GM21515 (cell line): ENCODE measurements at regions not wholly inside any gene's neighbourhood (a gene's known extent, or its start where the extent isn't known, plus 50 kb on each side); places are given as distances from the start of the nearest gene placed in this dataset.
"Not testable (repeated sequence)": the region's sequence is repeated elsewhere in the genome, so short reads cannot be mapped to it uniquely, and the experiment has no call there.

Source experiments
- ATAC-seq: cut with Tn5 transposase; IDR thresholded peaks from one replicate; pipeline ENCODE4 v1.9.1; 2021; ENCODE audit not compliant: unreplicated experiment

DNA sequence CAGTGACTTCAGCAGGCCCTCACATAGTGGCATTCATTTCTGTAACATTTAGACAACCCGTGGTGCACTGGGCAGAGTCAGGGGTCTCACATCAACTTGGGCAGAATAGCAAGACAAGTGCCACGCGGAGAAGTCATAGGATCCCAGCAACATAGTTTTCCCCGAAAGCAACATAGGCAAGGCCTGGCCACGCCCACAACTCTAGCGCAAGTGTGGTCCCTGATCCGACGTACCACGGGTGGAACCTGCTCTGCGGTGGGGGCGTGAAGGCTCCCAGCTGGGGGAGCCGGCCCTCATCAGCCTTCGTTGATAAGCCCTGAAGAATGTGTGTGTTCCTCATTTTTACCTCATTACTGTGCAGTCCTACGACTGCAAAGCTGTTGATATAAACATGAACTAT, 261.2 kb downstream of the EIPR1 start:
- ATAC-seq: no peak

DNA sequence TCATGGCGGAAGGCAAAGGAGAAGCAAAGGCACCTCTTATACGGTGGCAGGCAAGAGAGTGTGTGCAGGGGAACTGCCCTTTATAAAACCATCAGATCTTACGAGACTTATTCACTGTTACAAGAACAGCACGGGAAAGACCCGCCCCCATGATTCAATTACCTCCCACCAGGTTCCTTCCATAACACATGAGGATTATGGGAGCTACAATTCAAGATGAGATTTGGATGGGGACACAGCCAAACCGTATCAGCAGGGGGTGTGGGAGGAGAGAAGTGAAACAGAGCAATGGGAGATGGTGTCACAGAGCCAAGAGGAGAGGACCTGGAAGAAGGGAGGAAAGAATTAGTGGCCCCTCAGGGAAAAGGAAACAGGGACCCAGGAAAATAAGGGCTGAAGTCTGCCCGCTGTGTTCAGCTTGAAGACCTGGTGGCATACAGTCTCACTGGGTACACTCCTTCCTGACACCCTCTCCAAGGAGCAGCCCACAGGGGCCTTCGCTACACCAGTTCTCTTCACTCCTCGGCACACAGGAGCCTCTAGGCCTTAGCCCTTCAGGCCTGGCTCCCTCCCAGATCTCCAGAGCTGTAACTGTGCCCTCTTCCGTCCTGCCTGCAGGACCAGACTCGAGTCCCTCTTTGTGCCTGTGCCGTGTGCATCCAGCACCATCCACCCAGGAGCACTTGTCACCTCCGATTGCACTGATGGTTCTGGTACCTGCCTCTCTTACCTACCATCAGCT, 262.1 kb downstream of the EIPR1 start:
- ATAC-seq: no peak

DNA sequence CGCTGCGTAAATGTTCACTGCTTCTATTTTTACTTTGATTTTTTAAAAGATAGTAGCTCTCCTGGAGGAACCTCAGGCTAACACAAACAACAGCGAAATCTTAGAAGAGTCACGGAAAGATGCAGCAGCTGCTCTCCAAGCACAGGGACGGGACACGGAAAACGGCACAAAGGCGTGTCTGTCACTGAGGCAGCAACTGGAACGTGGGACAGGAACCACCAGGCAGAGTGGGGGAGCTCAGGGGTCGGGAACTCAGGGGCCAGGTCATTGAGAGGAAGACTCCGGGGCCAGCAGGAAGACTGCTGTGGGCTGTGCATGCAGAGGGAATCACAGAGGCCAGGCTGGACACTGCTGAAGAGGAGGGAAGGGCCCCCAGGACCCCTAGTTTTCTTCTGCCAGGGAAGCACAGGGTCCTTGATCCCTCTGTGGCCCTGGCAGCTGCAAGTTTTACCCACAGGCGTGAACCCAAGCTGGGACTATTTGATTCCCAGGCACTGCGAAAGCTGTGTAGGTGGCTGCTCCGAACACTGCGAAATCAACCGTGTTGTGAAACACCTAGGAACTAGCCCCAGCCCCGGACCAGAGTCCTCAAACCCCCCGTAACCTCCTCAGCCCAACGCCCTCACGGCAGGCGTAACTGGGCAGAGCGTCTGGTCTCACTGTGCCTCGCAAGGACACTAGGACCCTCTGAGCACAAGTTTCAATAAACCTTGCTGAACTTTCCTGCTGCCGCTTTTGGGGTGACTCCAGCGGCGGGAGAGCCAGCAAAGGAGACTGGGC, 263.0 kb downstream of the EIPR1 start:
- no peak for ATAC-seq

DNA sequence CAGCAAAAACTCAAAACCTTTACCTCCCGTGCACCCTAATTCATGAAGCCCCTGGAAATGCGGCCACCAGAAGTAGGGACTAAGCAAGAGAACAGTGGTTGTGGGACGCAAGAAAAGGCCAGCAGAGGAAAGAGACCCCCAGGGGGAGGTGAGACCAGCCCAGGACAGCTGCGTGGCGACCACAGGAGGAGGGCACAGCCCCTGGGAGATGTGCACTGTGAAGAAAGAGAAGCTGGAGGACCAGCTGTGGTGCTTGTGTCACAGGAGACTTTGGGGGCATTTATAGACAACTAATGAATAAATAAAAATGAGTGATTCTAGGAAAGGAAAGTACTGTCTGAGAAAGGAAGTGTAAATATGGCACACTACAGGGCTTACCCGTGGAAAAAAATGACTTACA, 263.8 kb downstream of the EIPR1 start:
- ATAC-seq: no peak

DNA sequence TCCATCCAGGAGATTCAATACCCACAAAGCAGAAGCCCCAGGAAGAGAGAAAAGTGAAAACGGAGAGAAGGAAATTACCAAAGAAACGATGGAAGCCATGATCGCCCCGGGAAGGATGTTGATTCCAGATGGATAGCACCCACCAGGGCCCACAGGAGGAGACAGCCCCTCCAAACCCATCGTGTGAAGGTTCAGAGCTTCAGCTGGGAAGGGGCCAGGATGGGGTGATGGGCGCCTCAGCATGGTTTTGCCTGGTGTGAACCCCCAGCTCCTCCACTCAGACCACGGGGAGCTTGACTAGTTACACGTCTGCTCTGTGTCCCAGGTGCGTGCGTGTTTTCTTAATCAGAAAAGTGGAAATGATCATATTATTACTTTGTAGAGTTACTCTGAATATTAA, 264.5 kb downstream of the EIPR1 start:
- no peak for ATAC-seq

DNA sequence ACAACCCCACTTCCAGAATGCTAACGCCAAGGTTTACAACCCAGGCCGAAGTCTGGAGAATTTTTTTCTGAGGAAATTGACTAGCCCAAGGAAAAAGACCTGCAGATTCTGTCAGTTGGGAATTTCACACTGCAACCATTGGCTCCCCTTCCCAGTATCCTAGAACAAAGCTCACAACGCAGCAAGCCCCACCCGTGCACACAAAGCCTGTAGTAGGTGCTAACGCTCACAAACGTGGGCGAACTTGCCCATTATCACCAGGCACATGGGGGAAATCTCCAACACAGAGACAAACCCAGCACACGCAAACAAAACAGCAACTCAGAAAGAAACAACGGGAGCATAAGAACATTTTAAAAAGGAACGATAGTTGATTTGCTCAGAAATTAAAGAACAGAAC, 265.1 kb downstream of the EIPR1 start:
- no peak for ATAC-seq

DNA sequence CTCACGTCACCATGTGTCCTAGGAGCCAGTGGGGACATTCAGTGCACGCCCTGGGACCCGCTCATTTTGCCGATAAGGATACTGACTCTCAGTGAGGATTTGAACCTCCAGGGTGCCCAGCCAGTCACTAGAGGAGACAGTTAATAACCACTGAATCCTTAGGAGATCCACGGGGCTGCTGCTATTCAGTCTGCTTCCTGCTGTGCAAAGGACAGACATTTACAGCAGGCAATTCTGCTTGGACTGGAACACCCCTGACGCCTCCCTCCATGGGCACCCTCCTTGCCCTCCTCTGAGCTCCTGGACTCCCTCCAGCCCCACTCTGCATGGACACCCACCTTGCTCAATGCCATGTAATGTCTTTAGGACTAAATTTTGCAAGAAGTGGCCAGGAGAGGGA, 265.5 kb downstream of the EIPR1 start:
- no peak for ATAC-seq

DNA sequence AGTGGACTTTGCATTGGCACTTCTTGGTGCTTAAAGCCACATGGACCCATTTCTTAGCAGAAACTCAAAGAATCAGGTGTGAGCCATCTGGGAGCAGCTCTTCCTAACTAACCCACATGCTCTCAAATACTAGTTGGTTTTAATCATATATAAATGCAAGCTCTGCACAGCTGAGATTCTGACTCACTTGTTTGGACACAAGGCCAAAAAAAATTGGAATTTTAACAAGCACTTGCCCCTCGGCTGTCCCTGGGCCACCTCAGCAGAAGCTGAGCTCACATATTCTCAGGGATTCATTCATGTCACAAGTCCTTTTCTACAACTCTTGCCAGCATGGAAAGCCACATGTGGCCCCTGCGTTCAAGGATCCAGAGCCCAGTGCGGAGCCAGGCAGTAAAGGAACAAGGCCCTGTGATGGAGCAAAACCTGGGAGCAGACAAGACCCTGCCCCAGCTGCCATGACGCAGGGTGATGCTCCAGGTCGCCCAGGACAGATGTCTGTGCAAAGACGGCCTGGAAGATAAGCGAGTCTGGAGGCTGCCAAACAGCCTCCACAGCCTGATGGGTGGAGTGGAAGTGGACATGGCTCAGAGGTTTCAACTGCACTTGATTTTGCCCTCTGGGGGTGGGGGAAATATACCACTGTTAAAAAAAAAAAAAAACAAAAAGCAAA, 266.5 kb downstream of the EIPR1 start:
- no peak for ATAC-seq

DNA sequence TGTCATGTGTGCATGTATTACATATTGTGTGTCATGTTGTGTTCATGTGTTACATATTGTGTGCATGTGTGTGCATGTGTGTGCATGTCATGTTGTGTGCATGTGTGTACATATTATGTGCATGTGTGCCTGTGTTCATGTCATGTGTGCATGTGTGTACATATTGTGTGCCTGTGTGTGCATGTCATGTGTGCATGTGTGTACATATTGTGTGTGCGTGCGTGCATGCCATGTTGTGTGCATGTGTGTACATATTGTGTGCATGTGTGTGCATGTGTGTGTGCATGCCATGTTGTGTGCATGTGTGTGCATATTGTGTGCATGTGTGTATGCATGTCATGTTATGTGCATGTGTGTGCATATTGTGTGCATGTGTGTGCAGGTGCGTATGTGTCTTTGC, 267.1 kb downstream of the EIPR1 start:
- ATAC-seq: no peak

DNA sequence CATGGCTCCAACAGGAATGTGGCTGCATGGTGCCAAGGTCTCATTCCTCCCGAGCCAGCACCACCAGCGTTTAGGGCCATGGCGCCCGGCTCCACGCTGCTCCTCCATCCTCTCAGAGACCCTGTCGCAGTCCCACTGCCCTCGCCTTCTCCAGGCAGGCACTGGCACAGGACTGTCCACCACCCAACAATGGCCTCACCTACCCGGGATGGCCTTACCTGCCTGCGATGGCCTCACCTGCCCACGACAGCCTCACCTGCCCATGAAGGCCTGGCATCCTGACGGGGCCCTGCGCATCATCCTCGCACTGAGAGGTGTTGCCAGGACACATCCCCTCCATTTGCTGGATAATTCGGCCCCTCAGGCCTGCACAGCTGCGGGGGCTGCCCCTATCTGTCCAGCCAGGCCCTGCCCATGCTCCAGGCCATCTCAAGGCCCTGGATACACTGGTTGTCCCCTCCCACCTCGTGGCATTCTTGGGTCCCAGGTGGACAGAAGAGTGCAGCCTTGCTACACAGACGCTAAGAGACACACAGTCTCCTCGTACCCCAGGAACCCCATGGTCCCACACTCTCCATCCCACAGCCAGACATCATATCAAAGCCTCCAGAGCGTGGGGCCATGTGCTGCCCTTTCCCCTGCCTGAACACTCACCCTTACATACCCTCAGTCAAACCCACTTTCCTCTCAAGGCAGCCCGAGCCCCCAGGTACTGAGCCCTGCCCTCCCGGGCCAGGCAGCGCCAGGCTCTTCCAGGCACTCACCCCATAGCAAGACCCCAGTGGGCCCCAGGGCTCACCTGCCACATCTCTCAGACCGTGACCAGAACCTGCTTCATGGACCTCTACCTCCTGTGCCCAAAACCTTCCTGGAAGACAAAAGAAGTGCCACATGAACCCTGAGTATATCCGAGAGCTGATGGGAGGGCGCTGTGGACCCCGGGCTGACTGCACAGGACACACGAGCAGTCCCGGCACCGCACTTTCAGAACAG, 268.6 kb downstream of the EIPR1 start:
- no peak for ATAC-seq

DNA sequence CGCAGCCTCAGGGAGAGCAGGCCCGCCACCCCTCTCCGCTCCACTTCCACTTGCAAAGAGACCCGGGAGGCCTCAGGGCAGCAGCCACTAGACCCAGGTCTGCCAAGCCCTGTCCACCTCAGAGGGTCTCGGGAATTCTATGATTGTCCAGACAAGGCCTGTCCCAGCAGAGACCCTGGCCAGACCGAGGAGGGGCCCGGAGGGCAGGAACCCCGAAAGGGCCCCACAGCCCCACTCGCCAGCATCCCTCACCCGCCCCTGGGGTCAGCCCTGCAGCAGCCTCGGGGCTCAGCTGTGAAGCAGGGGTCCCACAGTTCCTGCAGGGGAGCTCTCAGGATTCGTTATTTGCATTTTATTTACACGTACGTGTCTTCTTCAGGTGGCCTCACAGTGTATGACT, 269.5 kb downstream of the EIPR1 start:
- no peak for ATAC-seq

DNA sequence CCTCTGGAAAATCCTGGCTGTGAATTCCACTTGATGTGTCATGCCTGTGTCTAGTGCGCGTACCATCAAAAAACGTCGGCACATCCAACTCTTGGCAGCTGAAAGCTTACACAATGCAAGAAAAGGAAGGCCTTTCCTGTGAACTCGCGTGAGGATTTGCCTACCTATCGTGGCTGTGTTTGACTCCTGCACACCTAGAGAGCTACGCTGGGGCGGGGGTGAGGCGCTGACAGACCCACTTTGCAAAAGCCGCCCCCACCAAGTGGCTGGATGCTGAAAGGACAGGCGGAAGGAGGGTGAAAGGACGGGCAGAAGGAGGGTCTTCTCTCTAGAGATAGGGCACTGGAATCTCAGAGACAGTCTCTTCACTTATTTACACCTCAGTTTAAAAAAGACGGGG, 270.1 kb downstream of the EIPR1 start:
- no peak for ATAC-seq

DNA sequence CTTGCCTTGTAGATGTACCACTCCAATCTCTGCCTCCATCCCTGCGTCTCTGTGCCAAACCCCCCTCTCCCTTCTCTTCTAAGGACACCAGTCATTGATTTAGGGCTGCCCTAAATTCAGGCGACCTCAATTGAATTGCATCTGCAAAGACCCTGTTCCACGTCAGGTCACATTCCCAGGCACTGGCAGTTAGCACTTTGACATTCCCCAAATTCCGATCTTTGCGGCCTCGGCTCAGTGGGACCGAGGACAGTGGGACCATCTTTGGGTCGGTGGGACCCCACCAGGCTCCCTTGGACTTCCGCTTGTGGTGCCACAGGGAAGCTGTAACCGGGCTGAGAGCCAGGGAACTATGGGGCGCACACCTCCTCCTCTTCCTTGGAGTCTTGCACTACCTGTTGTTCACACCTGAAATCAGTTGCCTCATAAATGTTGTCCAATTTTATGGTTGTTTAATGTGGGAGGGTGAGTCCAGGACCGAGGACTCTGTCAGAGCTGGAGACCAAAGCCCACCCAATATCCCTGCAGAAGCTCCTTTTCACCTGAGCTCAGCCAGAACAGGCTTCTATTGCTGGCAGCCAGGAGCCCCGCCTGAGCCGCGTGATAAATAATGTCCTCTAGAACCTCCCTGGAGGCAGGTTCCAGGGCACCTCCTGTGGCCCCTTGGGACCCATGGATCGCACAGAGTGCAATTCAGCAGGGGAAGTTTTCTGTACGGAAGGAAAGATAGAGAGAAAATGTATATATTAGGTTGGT, 271.6 kb downstream of the EIPR1 start:
- ATAC-seq: no peak

DNA sequence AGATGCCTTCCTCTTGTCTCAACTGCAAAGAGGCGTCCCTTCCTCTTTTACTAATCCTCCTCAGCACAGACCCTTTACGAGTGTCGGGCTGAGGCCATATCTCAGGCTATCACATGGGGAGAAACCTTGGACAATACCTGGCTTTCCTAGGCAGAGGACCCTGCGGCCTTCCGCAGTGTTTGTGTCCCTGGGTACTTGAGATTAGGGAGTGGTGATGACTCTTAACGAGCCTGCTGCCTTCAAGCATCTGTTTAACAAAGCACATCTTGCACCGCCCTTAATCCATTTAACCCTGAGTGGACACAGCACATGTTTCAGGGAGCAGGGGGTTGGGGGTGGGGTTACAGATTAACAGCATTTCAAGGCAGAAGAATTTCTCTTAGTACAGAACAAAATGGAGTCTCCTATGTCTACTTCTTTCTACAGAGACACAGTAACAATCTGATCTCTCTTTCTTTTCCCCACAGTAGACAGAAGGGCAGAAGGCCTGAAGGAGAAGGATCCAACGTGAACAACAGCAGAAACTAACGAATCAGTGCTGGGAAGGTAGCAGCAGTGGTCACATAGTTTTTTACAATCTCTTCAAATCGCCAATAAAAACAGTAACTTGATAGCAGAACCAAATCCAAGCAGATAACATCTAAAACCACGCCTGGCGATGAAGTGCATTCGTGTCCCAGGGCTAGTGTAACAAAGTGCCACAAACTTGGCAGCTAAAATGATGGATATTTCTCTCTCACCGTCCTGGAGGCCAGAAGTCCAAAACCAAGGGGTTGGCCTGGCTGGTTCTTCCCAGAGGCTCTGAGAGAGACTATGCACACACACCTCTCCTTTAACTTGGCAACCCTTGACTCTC, 272.4 kb downstream of the EIPR1 start:
- ATAC-seq: not testable (repeated sequence)

DNA sequence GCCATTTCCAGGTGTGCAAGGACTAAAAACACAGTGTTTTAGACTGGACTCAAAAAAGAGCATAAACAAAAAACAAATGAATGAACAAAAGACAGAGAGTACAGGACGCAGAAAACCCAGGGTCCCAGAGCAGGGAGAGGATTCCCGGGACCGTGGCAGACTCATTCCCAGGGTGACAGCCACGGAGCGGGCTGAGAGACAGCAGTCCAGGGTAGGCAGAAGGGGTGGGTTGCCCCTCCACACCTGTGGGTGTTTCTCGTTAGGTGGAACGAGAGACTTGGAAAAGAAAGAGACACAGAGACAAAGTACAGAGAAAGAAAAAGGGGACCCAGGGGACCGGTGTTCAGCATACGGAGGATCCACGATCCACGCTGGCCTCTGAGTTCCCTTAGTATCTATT, 273.4 kb downstream of the EIPR1 start:
- no peak for ATAC-seq

DNA sequence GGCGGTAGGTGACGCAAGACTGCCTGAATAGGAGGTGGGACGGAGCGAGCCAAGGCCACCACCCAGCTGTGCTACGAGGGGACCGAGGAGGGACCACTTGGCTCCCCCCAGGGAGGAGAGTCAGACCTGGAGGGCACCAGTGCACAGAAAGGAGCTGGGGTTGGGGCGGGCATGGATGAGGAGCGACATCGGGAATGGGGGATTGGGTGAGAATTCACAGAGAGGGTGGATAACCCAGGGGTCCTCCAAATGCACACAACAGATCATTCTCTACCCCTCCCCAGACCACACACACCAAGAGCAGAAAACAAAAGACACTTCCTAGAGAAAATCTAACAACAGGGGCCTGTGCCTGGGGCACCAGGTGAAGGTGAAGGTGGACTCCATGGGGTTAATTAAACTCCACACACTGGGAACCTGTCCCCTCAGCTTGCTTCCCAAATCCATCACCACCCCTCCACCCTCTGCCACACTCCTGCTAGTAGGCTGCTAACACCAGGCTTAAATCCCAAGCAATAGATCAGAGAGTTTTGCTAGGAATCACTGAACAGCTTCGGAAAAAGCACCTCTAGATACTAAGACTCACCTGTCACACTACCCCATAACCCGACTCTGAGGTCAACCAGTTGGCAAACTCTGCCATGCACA, 274.6 kb downstream of the EIPR1 start:
- no peak for ATAC-seq

DNA sequence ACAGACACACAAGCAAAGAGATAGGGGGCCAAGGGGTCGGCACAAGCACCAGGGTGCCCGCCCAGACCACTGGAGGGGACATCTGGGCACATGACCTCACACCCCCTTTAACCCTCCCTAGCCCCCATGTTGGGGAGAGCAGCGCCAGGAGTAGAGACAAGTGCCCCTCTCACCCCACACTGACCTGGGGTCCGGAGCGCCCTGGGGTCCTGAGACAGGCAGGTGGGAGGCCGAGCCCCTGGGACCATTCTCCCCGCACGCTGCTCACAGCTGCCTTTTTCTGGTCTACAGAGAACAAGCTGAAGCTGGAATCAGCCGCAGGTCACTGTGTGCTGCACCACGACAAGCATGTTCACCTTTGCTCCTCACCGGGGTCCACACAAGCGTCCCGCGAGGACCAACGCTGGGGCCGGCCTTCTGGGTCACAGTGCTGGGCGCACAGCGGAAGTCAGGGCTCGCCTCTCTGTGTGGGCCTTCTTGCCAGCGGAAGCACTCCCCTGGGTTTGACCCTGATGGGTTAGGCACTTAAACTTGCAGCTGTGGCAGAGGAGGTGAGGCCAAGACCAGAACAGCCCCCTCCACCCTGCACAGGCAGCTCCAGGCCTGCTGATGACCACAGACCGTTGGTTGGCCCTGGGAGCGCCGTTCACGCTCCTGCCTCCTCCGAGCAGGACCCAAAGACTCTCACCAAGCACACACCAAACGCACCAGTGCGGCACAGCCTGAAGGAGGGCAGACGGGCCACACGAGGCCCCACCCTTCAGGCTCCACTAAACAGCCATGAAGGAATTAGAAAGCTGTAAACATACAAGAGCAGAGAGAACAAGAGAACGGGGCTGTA, 275.3 kb downstream of the EIPR1 start:
- ATAC-seq: no peak
